ENCODE measurements at regions not wholly inside any gene's neighbourhood (a gene's known extent, or its start where the extent isn't known, plus 50 kb on each side); places are given as distances from the start of the nearest gene placed in this dataset.
"Not testable (repeated sequence)": the region's sequence is repeated elsewhere in the genome, so short reads cannot be mapped to it uniquely, and the experiment has no call there.

GRCh38 chr3:5488771-5489170 lies 301.3 kb downstream of the EDEM1 start:
- no peak for DNase-seq

- DNase-seq = no peak
Measured at GRCh38 chr3:5489536-5489935, 302.0 kb downstream of the EDEM1 start.

GRCh38 chr3:5494905-5495519 lies 307.5 kb downstream of the EDEM1 start:
- DNase-seq = no peak

GRCh38 chr3:5497497-5497896 lies 310.0 kb downstream of the EDEM1 start:
- DNase-seq = no peak

- no peak for DNase-seq
Measured at GRCh38 chr3:5498981-5499380, 311.5 kb downstream of the EDEM1 start.

GRCh38 chr3:5499404-5499803 lies 311.9 kb downstream of the EDEM1 start:
- no peak for DNase-seq

GRCh38 chr3:5503136-5503535 lies 315.6 kb downstream of the EDEM1 start:
- no peak for DNase-seq

GRCh38 chr3:5504135-5504534 lies 316.6 kb downstream of the EDEM1 start:
- no peak for DNase-seq

GRCh38 chr3:5505163-5505562 lies 317.7 kb downstream of the EDEM1 start:
- no peak for DNase-seq

GRCh38 chr3:5505997-5506396 lies 318.5 kb downstream of the EDEM1 start:
- DNase-seq = no peak

- DNase-seq = not testable (repeated sequence)
Measured at GRCh38 chr3:5508860-5509259, 321.4 kb downstream of the EDEM1 start.

- DNase-seq = no peak
Measured at GRCh38 chr3:5510300-5510699, 322.8 kb downstream of the EDEM1 start.

- no peak for DNase-seq
Measured at GRCh38 chr3:5517921-5518320, 330.4 kb downstream of the EDEM1 start.

GRCh38 chr3:5520237-5520636 lies 332.7 kb downstream of the EDEM1 start:
- DNase-seq = no peak

GRCh38 chr3:5523125-5523524 lies 335.6 kb downstream of the EDEM1 start:
- DNase-seq = no peak

- DNase-seq = no peak
Measured at GRCh38 chr3:5531039-5531438, 343.5 kb downstream of the EDEM1 start.

- no peak for DNase-seq
Measured at GRCh38 chr3:5531741-5532290, 344.3 kb downstream of the EDEM1 start.

- DNase-seq = no peak
Measured at GRCh38 chr3:5540532-5540931, 353.0 kb downstream of the EDEM1 start.

GRCh38 chr3:5542472-5542871 lies 355.0 kb downstream of the EDEM1 start:
- no peak for DNase-seq

- DNase-seq = no peak
Measured at GRCh38 chr3:5543047-5543446, 355.5 kb downstream of the EDEM1 start.

GRCh38 chr3:5545719-5546118 lies 358.2 kb downstream of the EDEM1 start:
- no peak for DNase-seq

- no peak for DNase-seq
Measured at GRCh38 chr3:5553203-5553602, 365.7 kb downstream of the EDEM1 start.

GRCh38 chr3:5554245-5554747 lies 366.8 kb downstream of the EDEM1 start:
- no peak for DNase-seq

- no peak for DNase-seq
Measured at GRCh38 chr3:5560199-5560598, 372.7 kb downstream of the EDEM1 start.
